ENCODE measurements at regions not wholly inside any gene's neighbourhood (a gene's known extent, or its start where the extent isn't known, plus 50 kb on each side); places are given as distances from the start of the nearest gene placed in this dataset.
"Not testable (repeated sequence)": the region's sequence is repeated elsewhere in the genome, so short reads cannot be mapped to it uniquely, and the experiment has no call there.

DNA sequence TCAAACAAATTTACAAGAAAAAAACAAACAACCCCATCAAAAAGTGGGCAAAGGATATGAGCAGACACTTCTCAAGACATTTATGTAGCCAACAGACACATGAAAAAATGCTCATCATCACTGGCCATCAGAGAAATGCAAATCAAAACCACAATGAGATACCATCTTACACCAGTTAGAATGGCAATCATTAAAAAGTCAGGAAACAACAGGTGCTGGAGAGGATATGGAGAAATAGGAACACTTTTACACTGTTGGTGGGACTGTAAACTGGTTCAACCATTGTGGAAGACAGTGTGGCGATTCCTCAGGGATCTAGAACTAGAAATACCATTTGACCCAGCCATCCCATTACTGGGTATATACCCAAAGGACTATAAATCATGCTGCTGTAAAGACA, 77.1 kb upstream of the SIM2 start:
- TF ChIP-seq, protein P1, sequence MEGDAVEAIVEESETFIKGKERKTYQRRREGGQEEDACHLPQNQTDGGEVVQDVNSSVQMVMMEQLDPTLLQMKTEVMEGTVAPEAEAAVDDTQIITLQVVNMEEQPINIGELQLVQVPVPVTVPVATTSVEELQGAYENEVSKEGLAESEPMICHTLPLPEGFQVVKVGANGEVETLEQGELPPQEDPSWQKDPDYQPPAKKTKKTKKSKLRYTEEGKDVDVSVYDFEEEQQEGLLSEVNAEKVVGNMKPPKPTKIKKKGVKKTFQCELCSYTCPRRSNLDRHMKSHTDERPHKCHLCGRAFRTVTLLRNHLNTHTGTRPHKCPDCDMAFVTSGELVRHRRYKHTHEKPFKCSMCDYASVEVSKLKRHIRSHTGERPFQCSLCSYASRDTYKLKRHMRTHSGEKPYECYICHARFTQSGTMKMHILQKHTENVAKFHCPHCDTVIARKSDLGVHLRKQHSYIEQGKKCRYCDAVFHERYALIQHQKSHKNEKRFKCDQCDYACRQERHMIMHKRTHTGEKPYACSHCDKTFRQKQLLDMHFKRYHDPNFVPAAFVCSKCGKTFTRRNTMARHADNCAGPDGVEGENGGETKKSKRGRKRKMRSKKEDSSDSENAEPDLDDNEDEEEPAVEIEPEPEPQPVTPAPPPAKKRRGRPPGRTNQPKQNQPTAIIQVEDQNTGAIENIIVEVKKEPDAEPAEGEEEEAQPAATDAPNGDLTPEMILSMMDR (IDR thresholded peaks at IDR 0.05), result not testable (repeated sequence)
- TF ChIP-seq ZFX (IDR thresholded peaks at IDR 0.05; ENCODE audit: borderline replicate concordance), result not testable (repeated sequence)

Measured in 22Rv1 (cell line).